Endodermal cell (in vitro differentiated cells): ENCODE measurements at regions not wholly inside any gene's neighbourhood (a gene's known extent, or its start where the extent isn't known, plus 50 kb on each side); places are given as distances from the start of the nearest gene placed in this dataset.

Experiments
- DNase-seq: peaks from one replicate; pipeline ENCODE4 v3.0.0-alpha.2; 2017
- H3K27ac ChIP-seq: 2 replicates; pipeline ENCODE4 v1.5.1; 2013; ENCODE audit warnings: mild to moderate bottlenecking, low read depth, low read length, moderate library complexity
- H3K27me3 ChIP-seq: 2 replicates; pipeline ENCODE4 v1.6.1; 2013; ENCODE audit warnings: mild to moderate bottlenecking, low read length, moderate library complexity; ENCODE audit not compliant: insufficient read depth, control insufficient read depth, poor library complexity, severe bottlenecking
- H3K36me3 ChIP-seq: 2 replicates; pipeline ENCODE4 v1.7.0; 2013; ENCODE audit warnings: mild to moderate bottlenecking, low read length, moderate library complexity; ENCODE audit not compliant: control insufficient read depth, insufficient read depth
- H3K4me1 ChIP-seq: one replicate; pipeline ENCODE4 v1.7.0; 2013; ENCODE audit warnings: low read length; ENCODE audit not compliant: control insufficient read depth, insufficient read depth
- H3K4me3 ChIP-seq: 2 replicates; pipeline ENCODE4 v1.5.1; 2013; ENCODE audit warnings: mild to moderate bottlenecking, low read length, moderate library complexity
- H3K9ac ChIP-seq: 2 replicates; pipeline ENCODE4 v1.6.1; 2013; ENCODE audit warnings: mild to moderate bottlenecking, low read length, moderate library complexity; ENCODE audit not compliant: poor library complexity, severe bottlenecking; ENCODE audit errors: extremely low read depth
- H3K9me3 ChIP-seq: 2 replicates; pipeline ENCODE4 v1.6.1; 2013; ENCODE audit warnings: mild to moderate bottlenecking, low read length, moderate library complexity; ENCODE audit not compliant: control insufficient read depth
- H3K27ac Mint-ChIP-seq: 2 replicates; pipeline ENCODE4 v1.8.0; 2020; ENCODE audit warnings: mixed read lengths
- H3K27me3 Mint-ChIP-seq: 2 replicates; pipeline ENCODE4 v1.8.0; 2021; ENCODE audit warnings: mild to moderate bottlenecking, mixed read lengths; ENCODE audit not compliant: insufficient read depth
- H3K36me3 Mint-ChIP-seq: 2 replicates; pipeline ENCODE4 v1.8.0; 2020; ENCODE audit warnings: low read depth, mixed read lengths
- H3K4me1 Mint-ChIP-seq: 2 replicates; pipeline ENCODE4 v1.8.0; 2020; ENCODE audit warnings: mixed read lengths
- H3K4me3 Mint-ChIP-seq: 2 replicates; pipeline ENCODE4 v1.8.0; 2020; ENCODE audit warnings: mild to moderate bottlenecking, moderate library complexity, mixed read lengths
- H3K9me3 Mint-ChIP-seq: 2 replicates; pipeline ENCODE4 v1.8.0; 2020; ENCODE audit warnings: mild to moderate bottlenecking, mixed read lengths
- CTCF ChIP-seq: fragments of 200-600 bp; sonication (generic); conservative IDR thresholded peaks from 2 replicates; pipeline ENCODE4 v1.5.0; 2021; ENCODE audit warnings: antibody characterized with exemption, mild to moderate bottlenecking
- WGBS, 2 experiments: methylation state at CpG; one replicate each; pipeline versions ENCODE4 v1.1.5 to v1.1.7; 2013; ENCODE audit warnings: missing lambda C conversion rate in 2 of 2, mixed read lengths in 1 of 2; ENCODE audit not compliant: insufficient coverage in 1 of 2, insufficient read length in 1 of 2; 5-methylcytosine and 5-hydroxymethylcytosine counted together

GRCh38 chr11:91698845-91699244 is 525.8 kb upstream of the FAT3 start:
- no peak overlapping the region for H3K9ac ChIP-seq
- peaks cover 26% of the 10 kb centered on the region for H3K4me1 Mint-ChIP-seq
- H3K4me3 ChIP-seq = no peak overlapping the region
- no peaks in the 10 kb centered on the region for H3K9me3 ChIP-seq
- no peak overlapping the region for H3K4me3 Mint-ChIP-seq
- no peaks in the 10 kb centered on the region for H3K27me3 ChIP-seq
- no peak overlapping the region for H3K27ac Mint-ChIP-seq
- no peaks in the 10 kb centered on the region for H3K36me3 ChIP-seq
- peaks cover 14% of the 10 kb centered on the region for H3K4me1 ChIP-seq
- H3K9me3 Mint-ChIP-seq = no peaks in the 10 kb centered on the region
- TF ChIP-seq CTCF = no peak
- 67% methylated on average over 2 of the region's 2 CpGs; no CpG with 5 or more reads in 1 of the 2 experiments for WGBS, 2 experiments
- H3K27ac ChIP-seq = no peak overlapping the region
- H3K36me3 Mint-ChIP-seq = no peaks in the 10 kb centered on the region
- no peak for DNase-seq
- no peaks in the 10 kb centered on the region for H3K27me3 Mint-ChIP-seq

GRCh38 chr11:91694331-91694730 is 530.3 kb upstream of the FAT3 start:
- no peak overlapping the region for H3K4me3 Mint-ChIP-seq
- 88 to 100% methylated on average over 1 of the region's 1 CpG for WGBS, 2 experiments
- DNase-seq = no peak

GRCh38 chr11:91691872-91692271 is 532.7 kb upstream of the FAT3 start:
- no peak overlapping the region for H3K27ac ChIP-seq
- Mint-ChIP-seq H3K4me3 (no peak overlapping the region), H3K27ac (no peak overlapping the region), H3K9me3 (no peaks in the 10 kb centered on the region), H3K27me3 (no peaks in the 10 kb centered on the region), H3K36me3 (no peaks in the 10 kb centered on the region), H3K4me1 (peaks cover 29% of the 10 kb centered on the region)
- H3K9me3 ChIP-seq = no peaks in the 10 kb centered on the region
- peaks cover 4% of the 10 kb centered on the region for H3K4me1 ChIP-seq
- no peak for TF ChIP-seq CTCF
- H3K9ac ChIP-seq = no peak overlapping the region
- H3K27me3 ChIP-seq = no peaks in the 10 kb centered on the region
- DNase-seq = no peak
- H3K36me3 ChIP-seq = no peaks in the 10 kb centered on the region
- WGBS, 2 experiments = 100% methylated on average over 1 of the region's 1 CpG; no CpG with 5 or more reads in 1 of the 2 experiments
- H3K4me3 ChIP-seq = no peak overlapping the region

More at GRCh38 chr11:91694331-91694730, 530.3 kb upstream of the FAT3 start:
- Histone ChIP-seq H3K4me1 (peaks cover 7% of the 10 kb centered on the region), H3K9ac (no peak overlapping the region), H3K36me3 (no peaks in the 10 kb centered on the region), H3K9me3 (no peaks in the 10 kb centered on the region), H3K27me3 (no peaks in the 10 kb centered on the region), H3K27ac (no peak overlapping the region), H3K4me3 (no peak overlapping the region)
- no peak for TF ChIP-seq CTCF
- Mint-ChIP-seq H3K4me1 (peaks cover 29% of the 10 kb centered on the region), H3K27ac (no peak overlapping the region), H3K27me3 (no peaks in the 10 kb centered on the region), H3K9me3 (no peaks in the 10 kb centered on the region), H3K36me3 (no peaks in the 10 kb centered on the region)
